GM18870 (cell line): ENCODE measurements at regions not wholly inside any gene's neighbourhood (a gene's known extent, or its start where the extent isn't known, plus 50 kb on each side); places are given as distances from the start of the nearest gene placed in this dataset.

Source experiments
- ATAC-seq: cut with Tn5 transposase; IDR thresholded peaks from one replicate; pipeline ENCODE4 v1.9.1; 2021; ENCODE audit warnings: moderate library complexity; ENCODE audit not compliant: unreplicated experiment

GRCh38 chr12:84745127-84745526, 167.5 kb downstream of the SLC6A15 start:
- ATAC-seq, result no peak

DNA sequence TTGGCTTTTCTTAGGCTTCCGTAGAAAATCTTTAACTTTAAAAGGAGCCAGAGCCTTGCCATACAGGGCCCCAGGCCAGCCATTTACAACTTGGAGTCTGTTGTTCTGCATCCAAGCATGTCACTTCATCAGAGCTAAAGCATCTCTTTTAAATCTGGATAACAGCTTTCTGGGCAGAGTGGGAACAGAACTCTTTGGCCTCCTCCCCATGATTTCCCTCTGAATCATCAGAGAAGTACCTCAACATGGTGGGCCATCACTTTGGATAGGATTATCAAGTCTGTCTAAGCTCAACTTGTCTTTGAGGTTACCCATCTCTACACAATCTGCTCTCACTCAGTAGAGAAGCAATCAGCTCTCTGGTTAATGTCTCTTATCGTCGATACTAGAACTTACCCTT, 170.9 kb downstream of the SLC6A15 start:
- no peak for ATAC-seq

DNA sequence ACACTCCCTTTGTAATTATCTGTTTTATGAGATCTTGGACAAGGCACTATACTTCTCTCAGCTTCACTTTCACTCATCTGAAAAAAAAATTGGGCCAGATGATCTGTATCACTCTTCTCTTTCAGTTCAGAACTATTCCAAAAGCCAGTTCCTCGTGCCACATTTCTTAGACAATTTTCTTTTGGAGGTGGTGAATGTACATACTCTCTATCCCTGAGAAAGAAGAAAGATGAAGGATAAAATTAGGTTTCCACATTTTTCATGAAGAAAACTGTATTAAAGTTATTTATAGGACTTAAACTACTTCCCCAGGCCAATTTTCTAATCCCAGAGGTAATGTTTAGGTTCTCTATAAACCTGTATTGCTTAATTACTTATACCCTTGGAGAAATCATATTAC, 171.6 kb downstream of the SLC6A15 start:
- no peak for ATAC-seq

GRCh38 chr12:84740602-84741001, 172.0 kb downstream of the SLC6A15 start:
- ATAC-seq, result no peak

DNA sequence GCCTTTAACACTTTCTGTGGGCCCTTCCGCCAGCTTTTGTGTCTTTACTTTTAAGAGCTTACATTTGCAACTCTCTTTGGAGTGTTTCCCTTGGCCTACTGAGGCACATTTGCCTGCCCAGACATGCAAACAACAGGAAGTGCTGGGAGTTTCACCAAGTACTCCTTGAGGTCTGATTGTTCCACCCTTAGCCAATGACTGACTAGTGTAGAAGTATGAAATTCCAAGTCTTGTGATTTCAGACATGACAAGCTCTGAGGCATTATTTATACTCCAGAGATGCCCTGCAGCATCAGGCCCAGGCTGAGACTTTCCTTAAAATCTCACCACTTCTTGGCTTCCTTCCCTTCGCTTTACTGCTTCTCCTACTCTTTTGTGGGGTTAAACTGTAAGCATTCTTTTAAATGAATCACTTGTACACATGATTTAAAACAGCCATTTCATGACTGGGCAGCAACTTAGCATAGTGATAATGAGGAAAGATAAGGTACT, 174.1 kb downstream of the SLC6A15 start:
- no peak for ATAC-seq

GRCh38 chr12:84732828-84733340, 179.7 kb downstream of the SLC6A15 start:
- no peak for ATAC-seq

- ATAC-seq, result no peak
These were observed 181.9 kb downstream of the SLC6A15 start for GRCh38 chr12:84730561-84731162.

- ATAC-seq, result no peak
These were observed 184.6 kb downstream of the SLC6A15 start for GRCh38 chr12:84727961-84728360.

DNA sequence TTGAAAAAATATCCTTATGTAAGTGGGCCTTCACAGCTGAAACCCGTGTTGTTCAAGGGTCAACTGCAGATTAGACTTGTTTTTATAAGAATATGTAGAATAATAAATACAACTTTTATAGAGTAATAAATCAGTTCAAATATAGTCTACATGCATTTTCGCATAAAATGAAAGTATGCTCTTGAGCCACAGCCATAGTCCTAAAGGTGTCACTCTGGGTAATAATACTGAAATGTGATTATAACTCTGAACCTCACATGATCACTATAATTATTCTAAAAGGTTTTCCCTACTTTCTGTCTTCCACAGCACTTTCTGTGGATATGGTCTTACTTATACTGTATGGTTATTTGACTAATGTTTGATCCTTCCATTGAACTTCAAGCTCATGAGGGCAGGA, 185.8 kb downstream of the SLC6A15 start:
- ATAC-seq, result no peak

GRCh38 chr12:84723988-84724387, 188.6 kb downstream of the SLC6A15 start:
- ATAC-seq, result no peak

DNA sequence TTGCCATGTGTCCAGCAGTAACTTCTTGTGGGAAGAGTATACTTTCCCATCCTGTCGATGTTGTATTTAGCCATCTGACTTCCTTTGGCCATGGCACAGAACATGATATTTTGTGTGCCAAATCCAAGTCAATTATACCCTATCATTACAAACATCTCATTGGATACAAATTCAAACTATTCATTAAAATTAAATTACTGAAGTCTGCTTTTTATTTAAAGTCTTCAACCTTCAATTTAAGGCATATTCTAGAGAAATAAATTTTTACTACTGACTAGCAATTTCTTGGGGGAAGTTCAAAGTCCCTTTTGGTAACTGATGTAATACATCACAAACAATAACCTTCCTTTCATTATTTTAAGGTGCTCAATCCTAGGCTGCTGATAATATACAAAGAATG, 192.6 kb downstream of the SLC6A15 start:
- no peak for ATAC-seq

DNA sequence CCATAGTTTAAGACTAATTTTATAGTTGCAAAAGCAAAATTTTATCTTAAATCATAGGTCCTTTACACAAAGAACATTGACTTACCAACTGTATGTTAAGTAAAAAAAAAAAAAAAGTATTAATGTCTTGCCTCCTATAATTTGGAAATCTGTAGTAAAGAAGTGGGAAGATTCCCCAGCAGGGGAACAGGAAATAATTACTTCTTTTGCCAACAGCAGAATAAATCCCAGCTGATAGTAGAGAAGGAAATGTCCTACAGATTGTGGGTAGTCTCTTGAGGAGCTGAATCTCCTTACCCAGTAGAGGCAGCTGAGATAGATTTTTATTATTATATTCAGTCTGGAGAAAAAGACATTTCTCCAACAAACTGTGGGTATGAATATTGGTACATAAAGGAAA, 193.7 kb downstream of the SLC6A15 start:
- ATAC-seq, result no peak

GRCh38 chr12:84712747-84713146, 199.9 kb downstream of the SLC6A15 start:
- no peak for ATAC-seq

DNA sequence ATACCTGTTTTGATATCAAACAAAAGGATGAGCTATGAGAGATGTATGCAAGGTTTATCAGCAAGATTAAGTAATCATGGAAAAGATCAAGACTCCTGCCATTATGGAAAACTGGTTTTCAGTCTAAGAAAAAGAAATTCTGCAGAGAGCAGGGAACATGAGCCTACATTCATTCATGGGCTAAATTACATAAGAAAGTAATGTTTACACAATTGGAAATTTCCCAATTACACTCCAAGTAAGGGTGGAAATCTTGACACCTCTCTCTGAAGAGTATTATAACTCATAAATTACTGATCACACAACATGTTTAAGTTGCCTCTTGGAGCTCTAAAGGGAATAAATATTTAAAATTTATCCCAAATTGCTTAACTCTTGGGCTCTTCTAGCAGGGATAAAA, 206.2 kb downstream of the SLC6A15 start:
- ATAC-seq, result no peak

- ATAC-seq, result no peak
These were observed 207.7 kb downstream of the SLC6A15 start for GRCh38 chr12:84704856-84705255.

- peak; percentile 57 for ATAC-seq
These were observed 210.6 kb downstream of the SLC6A15 start for GRCh38 chr12:84702001-84702400.

DNA sequence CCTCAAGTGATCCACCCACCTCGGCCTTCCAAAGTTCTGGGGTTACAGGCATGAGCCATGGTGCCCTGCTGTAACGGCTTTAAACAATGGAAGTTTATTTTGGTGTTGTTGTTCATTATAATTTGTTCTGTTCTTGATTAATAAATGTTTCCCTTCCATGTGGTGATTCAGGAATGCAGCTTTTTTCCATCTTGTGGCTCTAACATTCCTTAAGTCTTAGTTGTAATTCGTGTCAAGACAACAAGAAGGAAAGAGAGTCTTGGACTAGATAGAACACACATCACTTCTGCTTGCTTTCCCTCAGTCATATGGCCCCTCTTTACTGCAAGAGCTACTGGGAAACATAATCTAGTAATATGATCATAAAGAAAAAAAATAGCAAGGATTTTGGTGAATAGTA, 211.6 kb downstream of the SLC6A15 start:
- no peak for ATAC-seq

- ATAC-seq, result no peak
These were observed 213.8 kb downstream of the SLC6A15 start for GRCh38 chr12:84698576-84699333.

DNA sequence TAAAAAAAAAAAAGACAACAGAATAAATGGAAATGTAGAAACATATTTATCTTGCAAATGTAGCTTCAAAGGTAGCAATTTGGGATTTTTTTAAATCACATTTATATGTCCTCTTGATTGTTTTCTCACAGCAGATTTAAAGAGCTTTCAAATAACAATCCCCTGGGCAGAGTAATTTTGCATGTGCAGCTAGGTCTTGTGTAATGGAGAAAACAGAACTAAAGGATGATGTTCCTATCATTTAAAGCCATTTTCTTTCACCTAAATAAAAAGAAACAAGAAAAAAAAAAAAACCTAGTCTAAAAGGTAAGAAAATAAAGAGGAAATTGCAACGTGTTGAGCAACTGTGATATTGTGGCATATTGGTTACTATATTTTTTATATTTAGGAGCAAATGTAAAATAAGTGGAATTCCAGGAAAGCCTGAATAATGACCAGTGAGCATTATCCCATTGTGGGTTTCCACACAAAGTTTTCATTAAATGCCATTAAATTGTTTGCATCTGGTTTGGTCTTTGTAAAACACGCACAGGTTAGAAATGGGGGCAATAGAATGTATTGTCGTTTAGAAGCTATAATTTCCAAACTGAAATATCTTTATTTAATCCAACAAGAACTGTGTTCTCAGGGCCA, 215.6 kb downstream of the SLC6A15 start:
- ATAC-seq, result no peak

DNA sequence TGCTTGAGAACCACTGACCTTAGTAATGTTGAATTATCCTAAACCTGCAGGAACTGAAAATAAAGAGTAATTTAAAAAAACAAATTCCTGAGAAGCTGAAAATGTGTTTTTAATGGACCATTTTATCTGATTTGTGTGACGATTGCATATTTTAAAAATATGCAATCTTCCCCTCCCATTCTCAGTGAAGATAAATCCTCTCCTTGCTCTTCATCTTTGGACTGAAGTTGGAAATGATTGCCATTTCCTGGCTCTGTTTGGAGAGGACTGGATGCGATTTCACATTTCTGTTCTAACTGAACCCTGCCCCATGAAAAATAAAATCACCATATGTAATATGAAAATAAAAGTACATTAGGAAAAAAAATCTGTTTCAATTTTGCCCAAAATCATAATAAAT, 216.3 kb downstream of the SLC6A15 start:
- ATAC-seq, result no peak

- no peak for ATAC-seq
These were observed 218.5 kb downstream of the SLC6A15 start for GRCh38 chr12:84694116-84694515.

DNA sequence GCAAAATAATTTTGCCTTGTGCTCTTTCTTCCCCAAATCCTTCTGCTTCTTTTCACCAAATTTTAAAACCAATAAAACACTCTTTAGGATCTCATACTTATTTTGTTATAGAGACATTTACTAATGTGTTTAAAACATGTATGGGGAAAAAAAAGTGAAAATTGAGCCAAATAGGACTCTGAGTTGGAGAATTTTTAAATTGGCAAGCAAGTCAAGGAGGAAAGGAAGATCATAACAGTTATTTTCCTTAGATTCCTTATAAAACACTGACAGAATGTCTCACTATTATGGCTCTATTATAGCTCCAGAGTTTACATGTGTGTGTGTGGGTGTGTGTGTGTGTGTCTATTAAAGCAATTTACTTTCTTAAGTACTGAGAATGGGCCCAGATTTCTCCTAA, 220.5 kb downstream of the SLC6A15 start:
- no peak for ATAC-seq
